ENCODE measurements at regions not wholly inside any gene's neighbourhood (a gene's known extent, or its start where the extent isn't known, plus 50 kb on each side); places are given as distances from the start of the nearest gene placed in this dataset.
A peak's percentile ranks its signal among the peaks of the same experiment; 100 is the strongest.

- no peak for TF ChIP-seq ZNF773 (CRISPR knock-in tag; IDR thresholded peaks at IDR 0.05; ENCODE audit: borderline replicate concordance)
- TF ChIP-seq MBNL3 (CRISPR knock-in tag; conservative IDR thresholded peaks at IDR 0.05): no peak
- 0 out of 2 replicates have a peak, but pooled peaks have one; percentile 22 for TF ChIP-seq GATAD2A (CRISPR knock-in tag; IDR thresholded peaks at IDR 0.05)
- no peak for TF ChIP-seq PRDM15 (CRISPR knock-in tag; IDR thresholded peaks at IDR 0.05)
- TF ChIP-seq NKX3-1 (CRISPR knock-in tag; IDR thresholded peaks at IDR 0.05): no peak
- no peak for TF ChIP-seq ZNF383 (CRISPR knock-in tag; IDR thresholded peaks at IDR 0.05; ENCODE audit: borderline replicate concordance)
- no peak for TF ChIP-seq ZNF142 (CRISPR knock-in tag; IDR thresholded peaks at IDR 0.05)
- TF ChIP-seq ZNF503 (CRISPR knock-in tag; IDR thresholded peaks at IDR 0.05): no peak
- TF ChIP-seq ZNF713 (CRISPR knock-in tag; IDR thresholded peaks at IDR 0.05): no peak
- peak; percentile 21; the same call in 1 of the 2 replicates for TF ChIP-seq ZNF281 (CRISPR knock-in tag; IDR thresholded peaks at IDR 0.05; ENCODE audit: borderline replicate concordance)
- TF ChIP-seq RFX3 (CRISPR knock-in tag; IDR thresholded peaks at IDR 0.05): no peak
- TF ChIP-seq ZNF746 (CRISPR knock-in tag; IDR thresholded peaks at IDR 0.05): no peak
- no peak for TF ChIP-seq NR2C2 (CRISPR knock-in tag; IDR thresholded peaks at IDR 0.05; ENCODE audit: borderline replicate concordance)
- TF ChIP-seq ZSCAN25 (CRISPR knock-in tag; IDR thresholded peaks at IDR 0.05): no peak
- TF ChIP-seq ZNF205 (CRISPR knock-in tag; IDR thresholded peaks at IDR 0.05): no peak
- peak; percentile 37; the same call in 1 of the 2 replicates for TF ChIP-seq FOXK1 (CRISPR knock-in tag; IDR thresholded peaks at IDR 0.05; ENCODE audit: borderline replicate concordance, low read depth)
- TF ChIP-seq KDM4B (CRISPR knock-in tag; IDR thresholded peaks at IDR 0.05): no peak
- no peak for TF ChIP-seq NFYB (CRISPR knock-in tag; IDR thresholded peaks at IDR 0.05)
Measured at GRCh38 chr12:4027412-4027811, 154.2 kb upstream of the PARP11 start (continued).
